Neural cell (in vitro differentiated cells): ENCODE measurements at regions not wholly inside any gene's neighbourhood (a gene's known extent, or its start where the extent isn't known, plus 50 kb on each side); places are given as distances from the start of the nearest gene placed in this dataset.

Experiments used
- H2AFZ ChIP-seq: fragments of 200-600, 300-800 bp; sonication (generic), shearing (Covaris generic); 2 replicates; pipeline ENCODE4 v1.6.0; 2014; ENCODE audit warnings: low read depth, mild to moderate bottlenecking, antibody characterized with exemption, low read length, moderate library complexity
- H3F3A ChIP-seq: fragments of 200-600 bp; shearing (Covaris generic); 2 replicates; pipeline ENCODE4 v1.6.1; 2016; ENCODE audit warnings: mild to moderate bottlenecking, moderate library complexity, mixed read lengths, antibody characterized with exemption, low read length; ENCODE audit not compliant: insufficient read depth, poor library complexity, severe bottlenecking
- H3K27ac ChIP-seq: fragments of 200-600, 300-800 bp; sonication (generic), shearing (Covaris generic); 2 replicates; pipeline ENCODE4 v1.5.1; 2014; ENCODE audit warnings: mild to moderate bottlenecking, low read length, moderate library complexity
- H3K27me3 ChIP-seq: fragments of 300-800, 200-600 bp; sonication (generic), shearing (Covaris generic); 2 replicates; pipeline ENCODE4 v1.6.0; 2014; ENCODE audit warnings: mild to moderate bottlenecking, low read depth, low read length, moderate library complexity; ENCODE audit not compliant: insufficient read depth
- H3K36me3 ChIP-seq: fragments of 300-800, 200-600 bp; sonication (generic), shearing (Covaris generic); 2 replicates; pipeline ENCODE4 v1.5.1; 2014; ENCODE audit warnings: mild to moderate bottlenecking, antibody characterized with exemption, low read length, moderate library complexity; ENCODE audit not compliant: insufficient read depth
- H3K4me2 ChIP-seq: fragments of 300-800, 200-600 bp; sonication (generic), shearing (Covaris generic); 2 replicates; pipeline ENCODE4 v1.6.0; 2014; ENCODE audit warnings: mild to moderate bottlenecking, low read length
- H3K4me3 ChIP-seq: fragments of 300-800, 200-600 bp; sonication (generic), shearing (Covaris generic); 2 replicates; pipeline ENCODE4 v1.5.1; 2014; ENCODE audit warnings: mild to moderate bottlenecking, low read length, moderate library complexity
- H3K79me2 ChIP-seq: fragments of 200-600 bp; shearing (Covaris generic); replicated peaks from 2 replicates; pipeline ENCODE4 v1.6.0; 2014; ENCODE audit warnings: mild to moderate bottlenecking, low read length, moderate library complexity; ENCODE audit not compliant: insufficient read depth
- H3K9ac ChIP-seq: fragments of 300-800, 200-600 bp; sonication (generic), shearing (Covaris generic); 2 replicates; pipeline ENCODE4 v1.6.1; 2016; ENCODE audit warnings: mild to moderate bottlenecking, low read length, mixed read lengths
- H3K9me2 ChIP-seq: fragments of 200-600 bp; shearing (Covaris generic); 2 replicates; pipeline ENCODE4 v1.6.1; 2016; ENCODE audit warnings: mild to moderate bottlenecking, low read length, mixed read lengths; ENCODE audit not compliant: insufficient read depth
- H3K9me3 ChIP-seq: fragments of 200-600, 300-800 bp; sonication (generic), shearing (Covaris generic); 2 replicates; pipeline ENCODE4 v1.6.1; 2016; ENCODE audit warnings: mild to moderate bottlenecking, mixed run types, low read length, moderate library complexity, mixed read lengths
- H4K20me1 ChIP-seq: fragments of 200-600 bp; shearing (Covaris generic); 2 replicates; pipeline ENCODE4 v1.6.1; 2016; ENCODE audit warnings: mild to moderate bottlenecking, mixed run types; ENCODE audit not compliant: insufficient read depth
- EP300 ChIP-seq: fragments of 450-650 bp; conservative IDR thresholded peaks from 2 replicates; pipeline ENCODE4 v1.6.1; 2014; ENCODE audit warnings: antibody characterized with exemption, mild to moderate bottlenecking, moderate library complexity; ENCODE audit not compliant: poor library complexity, severe bottlenecking
- EZH2 ChIP-seq: fragments of 200-600, 300-800 bp; shearing (Covaris generic), sonication (generic); IDR thresholded peaks from 2 replicates; pipeline ENCODE4 v1.6.1; 2014; ENCODE audit warnings: antibody characterized with exemption, low read length, borderline replicate concordance, mild to moderate bottlenecking; ENCODE audit not compliant: insufficient read depth, poor library complexity, severe bottlenecking
- MXI1 ChIP-seq: fragments of 450-650 bp; conservative IDR thresholded peaks from 2 replicates; pipeline ENCODE4 v1.6.1; 2014; ENCODE audit warnings: antibody characterized with exemption, mild to moderate bottlenecking; ENCODE audit not compliant: poor library complexity, severe bottlenecking
- POLR2AphosphoS5 ChIP-seq: IDR thresholded peaks from 2 replicates; pipeline ENCODE4 v1.6.1; 2012
- RAD21 ChIP-seq: fragments of 450-650 bp; conservative IDR thresholded peaks from 2 replicates; pipeline ENCODE4 v1.6.1; 2014; ENCODE audit warnings: antibody characterized with exemption, mild to moderate bottlenecking, moderate library complexity
- SMC3 ChIP-seq: fragments of 450-650 bp; conservative IDR thresholded peaks from 2 replicates; pipeline ENCODE4 v1.6.1; 2014; ENCODE audit warnings: antibody characterized with exemption, mild to moderate bottlenecking, moderate library complexity; ENCODE audit not compliant: poor library complexity
- TAF1 ChIP-seq: IDR thresholded peaks from 2 replicates; pipeline ENCODE4 v1.6.1; 2012; ENCODE audit warnings: low read depth
- TF ChIP-seq, protein P1 (sequence below): IDR thresholded peaks from 2 replicates; pipeline ENCODE4 v1.6.1; 2012; ENCODE audit warnings: borderline replicate concordance
- TF ChIP-seq, protein P2 (sequence below): fragments of 450-650 bp; IDR thresholded peaks from 2 replicates; pipeline ENCODE4 v1.5.1; 2014; ENCODE audit warnings: antibody characterized with exemption, mild to moderate bottlenecking, moderate library complexity; ENCODE audit not compliant: poor library complexity, severe bottlenecking

DNA sequence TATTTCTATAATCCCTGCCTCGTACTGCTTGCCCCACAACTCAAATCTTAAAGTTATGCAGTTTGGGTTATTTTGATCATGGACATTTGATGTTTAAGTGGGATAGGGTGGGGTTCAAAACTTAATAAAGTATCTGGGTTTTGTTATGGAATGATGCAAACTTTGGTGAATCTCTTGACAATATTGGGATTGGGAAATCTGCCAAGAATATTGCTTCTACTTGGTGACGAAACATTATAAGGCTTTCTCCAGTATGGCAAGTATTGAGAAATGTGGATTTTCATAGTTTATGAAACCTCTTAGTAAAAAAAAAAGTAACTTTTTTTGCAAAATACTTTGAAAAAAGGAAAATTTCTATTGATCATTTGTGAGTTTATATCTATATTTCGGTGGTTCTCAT, 130.8 kb upstream of the SFRP2 start:
- Histone ChIP-seq H4K20me1 (no peaks in the 10 kb centered on the region), H2AFZ (no peak overlapping the region), H3K9ac (no peak overlapping the region), H3K79me2 (no peaks in the 10 kb centered on the region), H3K27me3 (no peaks in the 10 kb centered on the region), H3F3A (no peaks in the 10 kb centered on the region), H3K36me3 (no peaks in the 10 kb centered on the region), H3K4me3 (no peak overlapping the region), H3K9me2 (no peaks in the 10 kb centered on the region), H3K9me3 (no peaks in the 10 kb centered on the region), H3K27ac (no peak overlapping the region), H3K4me2 (no peak overlapping the region)
- TF ChIP-seq, protein P1, sequence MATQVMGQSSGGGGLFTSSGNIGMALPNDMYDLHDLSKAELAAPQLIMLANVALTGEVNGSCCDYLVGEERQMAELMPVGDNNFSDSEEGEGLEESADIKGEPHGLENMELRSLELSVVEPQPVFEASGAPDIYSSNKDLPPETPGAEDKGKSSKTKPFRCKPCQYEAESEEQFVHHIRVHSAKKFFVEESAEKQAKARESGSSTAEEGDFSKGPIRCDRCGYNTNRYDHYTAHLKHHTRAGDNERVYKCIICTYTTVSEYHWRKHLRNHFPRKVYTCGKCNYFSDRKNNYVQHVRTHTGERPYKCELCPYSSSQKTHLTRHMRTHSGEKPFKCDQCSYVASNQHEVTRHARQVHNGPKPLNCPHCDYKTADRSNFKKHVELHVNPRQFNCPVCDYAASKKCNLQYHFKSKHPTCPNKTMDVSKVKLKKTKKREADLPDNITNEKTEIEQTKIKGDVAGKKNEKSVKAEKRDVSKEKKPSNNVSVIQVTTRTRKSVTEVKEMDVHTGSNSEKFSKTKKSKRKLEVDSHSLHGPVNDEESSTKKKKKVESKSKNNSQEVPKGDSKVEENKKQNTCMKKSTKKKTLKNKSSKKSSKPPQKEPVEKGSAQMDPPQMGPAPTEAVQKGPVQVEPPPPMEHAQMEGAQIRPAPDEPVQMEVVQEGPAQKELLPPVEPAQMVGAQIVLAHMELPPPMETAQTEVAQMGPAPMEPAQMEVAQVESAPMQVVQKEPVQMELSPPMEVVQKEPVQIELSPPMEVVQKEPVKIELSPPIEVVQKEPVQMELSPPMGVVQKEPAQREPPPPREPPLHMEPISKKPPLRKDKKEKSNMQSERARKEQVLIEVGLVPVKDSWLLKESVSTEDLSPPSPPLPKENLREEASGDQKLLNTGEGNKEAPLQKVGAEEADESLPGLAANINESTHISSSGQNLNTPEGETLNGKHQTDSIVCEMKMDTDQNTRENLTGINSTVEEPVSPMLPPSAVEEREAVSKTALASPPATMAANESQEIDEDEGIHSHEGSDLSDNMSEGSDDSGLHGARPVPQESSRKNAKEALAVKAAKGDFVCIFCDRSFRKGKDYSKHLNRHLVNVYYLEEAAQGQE: no peak
- TF ChIP-seq, protein P2, sequence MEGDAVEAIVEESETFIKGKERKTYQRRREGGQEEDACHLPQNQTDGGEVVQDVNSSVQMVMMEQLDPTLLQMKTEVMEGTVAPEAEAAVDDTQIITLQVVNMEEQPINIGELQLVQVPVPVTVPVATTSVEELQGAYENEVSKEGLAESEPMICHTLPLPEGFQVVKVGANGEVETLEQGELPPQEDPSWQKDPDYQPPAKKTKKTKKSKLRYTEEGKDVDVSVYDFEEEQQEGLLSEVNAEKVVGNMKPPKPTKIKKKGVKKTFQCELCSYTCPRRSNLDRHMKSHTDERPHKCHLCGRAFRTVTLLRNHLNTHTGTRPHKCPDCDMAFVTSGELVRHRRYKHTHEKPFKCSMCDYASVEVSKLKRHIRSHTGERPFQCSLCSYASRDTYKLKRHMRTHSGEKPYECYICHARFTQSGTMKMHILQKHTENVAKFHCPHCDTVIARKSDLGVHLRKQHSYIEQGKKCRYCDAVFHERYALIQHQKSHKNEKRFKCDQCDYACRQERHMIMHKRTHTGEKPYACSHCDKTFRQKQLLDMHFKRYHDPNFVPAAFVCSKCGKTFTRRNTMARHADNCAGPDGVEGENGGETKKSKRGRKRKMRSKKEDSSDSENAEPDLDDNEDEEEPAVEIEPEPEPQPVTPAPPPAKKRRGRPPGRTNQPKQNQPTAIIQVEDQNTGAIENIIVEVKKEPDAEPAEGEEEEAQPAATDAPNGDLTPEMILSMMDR: no peak
- no peak for TF ChIP-seq TAF1

DNA sequence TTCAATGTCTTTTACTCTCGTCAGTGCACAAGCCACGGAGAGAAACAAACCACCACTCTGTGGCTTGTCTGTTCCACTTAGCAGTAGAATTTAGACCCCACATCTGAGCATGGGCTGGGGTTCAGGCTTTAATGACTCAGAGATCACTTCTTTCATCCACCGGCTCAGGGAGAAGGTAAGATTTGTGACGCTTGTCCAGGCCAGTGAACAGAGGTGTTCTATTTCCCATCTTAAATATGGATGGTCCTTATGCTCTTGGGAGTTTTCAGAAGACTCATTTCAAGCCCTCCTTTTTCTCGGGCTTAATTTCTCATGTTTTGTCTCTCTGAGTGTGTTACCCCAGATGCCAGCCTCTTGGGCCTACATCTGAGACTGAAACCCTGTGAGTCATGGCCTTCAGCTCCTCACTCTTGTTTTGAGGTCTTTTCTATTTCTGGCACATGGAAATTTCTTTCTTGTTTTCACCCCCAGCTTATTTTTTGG, 127.4 kb upstream of the SFRP2 start:
- no peak overlapping the region for H2AFZ ChIP-seq
- H3K9me2 ChIP-seq: no peaks in the 10 kb centered on the region
- no peaks in the 10 kb centered on the region for H4K20me1 ChIP-seq
- H3K79me2 ChIP-seq: no peaks in the 10 kb centered on the region
- TF ChIP-seq EP300 (no peak), RAD21 (no peak), SMC3 (no peak), MXI1 (no peak), TAF1 (no peak), POLR2AphosphoS5 (no peak), EZH2 (no peak)
- TF ChIP-seq, protein P1: no peak
- TF ChIP-seq, protein P2: no peak
- H3K27ac ChIP-seq: no peak overlapping the region
- H3K27me3 ChIP-seq: no peaks in the 10 kb centered on the region
- no peaks in the 10 kb centered on the region for H3K36me3 ChIP-seq
- no peaks in the 10 kb centered on the region for H3K9me3 ChIP-seq
- H3K4me2 ChIP-seq: no peak overlapping the region
- no peaks in the 10 kb centered on the region for H3F3A ChIP-seq
- no peak overlapping the region for H3K9ac ChIP-seq
- no peak overlapping the region for H3K4me3 ChIP-seq
